Epithelial cell of proximal tubule (primary cell): ENCODE measurements at regions not wholly inside any gene's neighbourhood (a gene's known extent, or its start where the extent isn't known, plus 50 kb on each side); places are given as distances from the start of the nearest gene placed in this dataset.

Source experiments
- DNase-seq: peaks from one replicate; pipeline ENCODE4 v3.0.0-alpha.2; 2011; ENCODE audit warnings: low read depth
- H3K4me3 ChIP-seq: 2 replicates; pipeline ENCODE4 v1.5.1; 2011; ENCODE audit warnings: low read depth, mild to moderate bottlenecking, low read length
- TF ChIP-seq, protein P1 (sequence below): conservative IDR thresholded peaks from 2 replicates; pipeline ENCODE4 v1.5.1; 2012; ENCODE audit warnings: low read depth, mild to moderate bottlenecking, low read length

DNA sequence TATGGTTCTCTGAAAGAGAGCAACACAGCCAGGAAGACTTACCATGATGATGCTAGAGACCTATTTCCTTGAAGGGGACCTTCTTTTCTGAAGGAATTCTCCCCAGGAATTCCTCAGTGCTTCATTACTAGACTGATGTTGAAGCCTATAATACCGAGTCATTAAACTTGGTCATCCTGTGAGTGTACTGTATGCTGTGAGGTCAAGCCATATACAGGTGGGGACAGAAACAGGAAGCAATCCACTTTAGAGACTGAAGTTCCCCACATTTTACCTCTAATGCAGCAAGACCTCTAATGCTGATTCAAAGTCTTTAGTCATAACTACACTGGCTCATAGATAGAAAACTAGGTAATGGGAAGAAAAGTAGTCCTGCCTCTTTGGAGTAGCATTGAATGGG, 77.1 kb upstream of the RASEF start:
- H3K4me3 ChIP-seq = no peak overlapping the region
- TF ChIP-seq, protein P1, sequence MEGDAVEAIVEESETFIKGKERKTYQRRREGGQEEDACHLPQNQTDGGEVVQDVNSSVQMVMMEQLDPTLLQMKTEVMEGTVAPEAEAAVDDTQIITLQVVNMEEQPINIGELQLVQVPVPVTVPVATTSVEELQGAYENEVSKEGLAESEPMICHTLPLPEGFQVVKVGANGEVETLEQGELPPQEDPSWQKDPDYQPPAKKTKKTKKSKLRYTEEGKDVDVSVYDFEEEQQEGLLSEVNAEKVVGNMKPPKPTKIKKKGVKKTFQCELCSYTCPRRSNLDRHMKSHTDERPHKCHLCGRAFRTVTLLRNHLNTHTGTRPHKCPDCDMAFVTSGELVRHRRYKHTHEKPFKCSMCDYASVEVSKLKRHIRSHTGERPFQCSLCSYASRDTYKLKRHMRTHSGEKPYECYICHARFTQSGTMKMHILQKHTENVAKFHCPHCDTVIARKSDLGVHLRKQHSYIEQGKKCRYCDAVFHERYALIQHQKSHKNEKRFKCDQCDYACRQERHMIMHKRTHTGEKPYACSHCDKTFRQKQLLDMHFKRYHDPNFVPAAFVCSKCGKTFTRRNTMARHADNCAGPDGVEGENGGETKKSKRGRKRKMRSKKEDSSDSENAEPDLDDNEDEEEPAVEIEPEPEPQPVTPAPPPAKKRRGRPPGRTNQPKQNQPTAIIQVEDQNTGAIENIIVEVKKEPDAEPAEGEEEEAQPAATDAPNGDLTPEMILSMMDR = no peak
- DNase-seq = no peak

DNA sequence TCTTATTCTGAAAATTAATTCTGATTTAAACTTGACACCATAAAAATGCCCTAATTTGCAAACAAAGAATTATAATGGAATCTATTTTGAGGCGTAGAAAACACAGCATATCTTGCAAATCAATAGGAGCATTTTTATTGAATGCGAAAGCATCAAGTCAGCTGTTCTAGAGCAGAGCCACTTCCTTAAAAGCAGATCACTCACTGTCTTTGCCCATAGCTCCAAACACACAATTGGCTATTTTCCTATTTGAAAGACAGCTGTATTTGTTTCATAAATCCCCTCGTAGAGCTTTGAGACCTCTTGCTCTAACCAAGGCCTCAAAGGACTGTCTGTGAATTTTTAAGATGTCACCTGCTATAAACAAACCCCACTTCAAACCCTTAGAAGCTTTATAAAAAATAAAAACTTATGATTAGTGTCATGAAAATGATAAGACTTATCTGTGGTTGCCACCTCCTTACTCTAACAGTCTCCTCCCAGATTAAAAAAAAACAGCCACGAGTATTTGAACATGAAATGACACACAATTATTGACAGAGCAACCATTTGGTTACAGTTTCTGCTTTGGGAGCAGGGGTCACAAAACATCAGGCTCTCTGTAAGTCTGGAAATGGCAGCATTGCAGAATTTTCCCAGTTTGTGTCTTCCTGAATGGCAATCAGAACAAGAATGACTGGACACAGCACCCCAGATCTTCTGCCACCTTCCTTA, 75.6 kb upstream of the RASEF start:
- TF ChIP-seq, protein P1 = no peak
- no peak for DNase-seq
- no peak overlapping the region for H3K4me3 ChIP-seq

DNA sequence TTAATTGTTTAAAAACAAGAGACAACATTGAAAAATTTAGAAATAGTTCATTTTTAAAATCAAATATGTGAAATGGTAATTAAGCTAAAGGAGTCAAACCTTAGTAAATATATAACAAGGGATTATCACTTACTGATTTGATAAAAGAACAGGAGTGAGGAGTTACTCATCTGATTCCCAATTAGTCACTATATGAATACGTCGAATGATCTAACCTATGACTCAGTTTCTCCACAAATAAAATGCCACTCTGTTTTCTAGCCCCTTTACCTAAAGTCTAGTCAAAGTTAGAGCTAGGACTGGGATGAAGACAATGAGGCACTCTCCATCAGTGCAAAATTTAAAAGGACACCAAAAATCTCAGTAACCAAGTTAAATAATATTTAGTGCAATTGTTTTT, 70.4 kb upstream of the RASEF start:
- TF ChIP-seq, protein P1 = no peak
- H3K4me3 ChIP-seq = no peak overlapping the region
- DNase-seq = no peak

DNA sequence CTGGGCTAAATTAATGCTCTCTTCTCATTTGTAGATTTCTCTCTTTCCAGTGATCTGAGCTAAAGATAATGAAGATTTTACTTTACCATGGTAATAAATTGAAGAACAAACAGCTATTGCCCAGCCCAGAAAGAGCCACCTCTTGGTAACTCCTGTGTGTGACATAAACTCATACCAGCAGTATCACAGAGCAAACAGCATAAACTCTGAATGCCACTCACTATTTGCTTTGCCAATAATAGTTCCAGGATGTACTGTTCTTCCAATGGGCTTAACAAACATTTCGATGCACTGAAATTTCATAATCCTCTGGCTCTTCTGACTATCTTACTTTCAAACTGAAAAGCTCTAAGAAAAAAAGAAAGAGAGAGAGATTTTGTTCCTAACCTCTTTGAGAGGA, 69.8 kb upstream of the RASEF start:
- no peak overlapping the region for H3K4me3 ChIP-seq
- TF ChIP-seq, protein P1 = no peak
- DNase-seq = no peak

DNA sequence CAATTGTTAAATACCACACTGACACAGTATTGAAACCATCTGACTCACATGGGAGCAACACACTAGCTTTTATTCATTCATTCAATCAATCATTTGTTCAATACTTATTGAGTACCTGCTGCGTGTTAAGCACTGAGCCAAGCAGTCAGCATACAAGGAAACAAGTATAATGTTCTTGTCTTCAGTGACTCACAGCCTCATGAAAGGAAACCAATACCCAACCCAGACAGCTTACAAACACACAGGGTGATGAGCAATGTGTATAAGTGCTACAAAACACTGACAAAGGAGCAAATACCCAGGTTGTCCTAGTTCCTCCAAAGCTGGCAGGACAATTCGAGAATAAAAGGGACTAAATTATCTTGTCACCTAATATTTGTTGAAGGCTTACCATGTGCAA, 67.6 kb upstream of the RASEF start:
- TF ChIP-seq, protein P1 = no peak
- DNase-seq = peak; percentile 78
- no peak overlapping the region for H3K4me3 ChIP-seq

DNA sequence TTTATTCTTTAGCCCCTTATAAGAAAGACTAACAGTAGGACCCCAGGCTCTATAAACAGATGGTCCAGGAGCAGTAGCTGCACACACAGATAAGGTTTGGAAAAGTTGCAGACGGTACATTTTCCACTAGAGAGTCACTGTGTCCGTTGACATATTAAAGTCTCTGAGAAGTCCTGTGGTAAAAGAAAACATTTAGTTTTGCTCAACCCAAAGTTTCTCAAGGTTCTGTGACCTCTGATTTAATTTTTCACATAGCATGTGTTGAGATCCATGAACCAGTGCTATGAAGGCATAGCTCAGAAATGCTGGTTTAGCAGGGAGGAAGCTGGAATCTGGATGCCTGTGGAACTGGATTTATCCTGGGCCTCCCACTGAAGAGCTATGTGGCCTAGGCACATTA, 62.7 kb upstream of the RASEF start:
- TF ChIP-seq, protein P1 = no peak

DNA sequence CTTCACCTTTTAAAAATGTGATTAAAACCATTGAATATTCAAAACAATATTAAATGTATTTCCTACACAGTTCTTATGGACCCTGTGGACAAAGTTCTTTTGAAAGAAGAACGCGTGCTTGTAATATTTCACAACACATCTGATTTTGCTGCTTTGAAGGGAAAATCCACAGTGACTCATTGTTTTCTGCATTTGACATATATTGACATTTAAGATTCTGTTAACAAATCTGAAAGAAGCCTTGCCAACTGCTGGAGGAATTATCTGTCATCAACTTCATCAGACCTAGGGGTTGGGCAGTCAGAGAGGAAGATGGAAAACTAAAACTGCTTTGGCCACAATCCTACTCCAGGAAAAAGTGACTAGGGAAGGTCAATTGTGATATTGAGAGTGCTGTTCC, 56.9 kb upstream of the RASEF start:
- no peak overlapping the region for H3K4me3 ChIP-seq
- TF ChIP-seq, protein P1 = no peak
- no peak for DNase-seq

More for the DNA sequence above, 62.7 kb upstream of the RASEF start:
- DNase-seq = no peak
- H3K4me3 ChIP-seq = no peak overlapping the region
